K562 (cell line): ENCODE measurements at regions not wholly inside any gene's neighbourhood (a gene's known extent, or its start where the extent isn't known, plus 50 kb on each side); places are given as distances from the start of the nearest gene placed in this dataset.

ENCODE experiments used
- ATAC-seq: fragments of 200-7000 bp; cut with Tn5 transposase; 3 replicates; pipeline ENCODE4 v1.9.1; 2020; ENCODE audit warnings: moderate library complexity
- BruUV-seq: library from RNA; stranded (reverse); fragments of 400-500 nt; replicated peaks from 2 replicates; lab custom pipeline; 2021; lab: Mats Ljungman, UMichigan
- CTCF ChIA-PET: fragments of 300-600 bp; formaldehyde crosslinking; extraction: SDS; loops from one replicate; lab custom pipeline; 2021; ENCODE audit warnings: low intra/inter-chr PET ratio; lab: Yijun Ruan, JAX
- POLR2A ChIA-PET: fragments of 300-600, 350-650 bp; sonication (Branson Sonifier 250); formaldehyde crosslinking; extraction: SDS; loops from one replicate; lab custom pipeline; 2021; ENCODE audit warnings: antibody characterized with exemption, inconsistent platforms; lab: Yijun Ruan, JAX
- DNase-seq, 4 experiments: peaks; one replicate each; pipeline versions ENCODE4 v3.0.0 to v3.0.0-alpha.2; 2011 to 2018; ENCODE audit warnings: low spot score in 3 of 4, mixed read lengths in 3 of 4; ENCODE audit errors: extremely low read depth in 1 of 4
- FAIRE-seq: peaks from 2 replicates; lab custom pipeline; 2011; peaks lifted over from hg19 to GRCh38; lab: Jason Lieb, UNC
- H2AFZ ChIP-seq: 2 replicates; pipeline ENCODE4 v1.6.0; 2011; ENCODE audit warnings: low read depth, low read length, control low read depth, inconsistent platforms
- H3K27ac ChIP-seq: fragments of 200-600 bp; 3 replicates; pipeline ENCODE4 v1.8.0; 2011; ENCODE audit warnings: low read depth, mild to moderate bottlenecking, control low read depth, inconsistent platforms, low read length, moderate library complexity, mixed read lengths; ENCODE audit errors: extremely low read depth
- H3K27me3 ChIP-seq, 2 experiments: fragments of 300-600 bp in 1 of 2; 2 replicates in 1 of 2; 3 replicates in 1 of 2; pipeline versions ENCODE4 v1.6.0 to v1.8.0; 2011; ENCODE audit warnings: inconsistent platforms in 2 of 2, low read length in 2 of 2, mild to moderate bottlenecking in 1 of 2, mixed read lengths in 1 of 2, moderate library complexity in 1 of 2; ENCODE audit not compliant: control insufficient read depth in 2 of 2, insufficient read depth in 2 of 2
- H3K36me3 ChIP-seq: fragments of 300-600 bp; 3 replicates; pipeline ENCODE4 v1.8.0; 2011; ENCODE audit warnings: mild to moderate bottlenecking, low read length, inconsistent platforms; ENCODE audit not compliant: control insufficient read depth, insufficient read depth
- H3K4me1 ChIP-seq, 2 experiments: fragments of 200-600 bp in 1 of 2; replicated peaks in 1 of 2; 2 replicates in 1 of 2; 3 replicates in 1 of 2; pipeline versions ENCODE4 v1.5.1 to v1.8.0; 2011; ENCODE audit warnings: inconsistent platforms in 2 of 2, low read length in 2 of 2, mild to moderate bottlenecking in 1 of 2, mixed read lengths in 1 of 2, moderate library complexity in 1 of 2; ENCODE audit not compliant: control insufficient read depth in 2 of 2, insufficient read depth in 2 of 2
- H3K4me2 ChIP-seq: 2 replicates; pipeline ENCODE4 v1.6.1; 2011; ENCODE audit warnings: low read length, control low read depth, inconsistent platforms, mixed read lengths; ENCODE audit not compliant: insufficient read depth
- H3K4me3 ChIP-seq: fragments of 200-600 bp; sonication (generic), shearing (Covaris generic); 2 replicates; pipeline ENCODE4 v1.5.1; 2016; ENCODE audit warnings: control low read depth, inconsistent platforms
- H3K79me2 ChIP-seq: fragments of 200-600 bp; 3 replicates; pipeline ENCODE4 v1.8.0; 2011; ENCODE audit warnings: low read length, inconsistent platforms; ENCODE audit not compliant: control insufficient read depth, insufficient read depth
- H3K9ac ChIP-seq, 2 experiments: 2 replicates each; pipeline versions ENCODE4 v1.6.0 to v1.6.1; 2011; ENCODE audit warnings: low read depth in 2 of 2, low read length in 2 of 2, control low read depth in 1 of 2, inconsistent platforms in 1 of 2, mild to moderate bottlenecking in 1 of 2, mixed read lengths in 1 of 2; ENCODE audit not compliant: insufficient read depth in 1 of 2
- H3K9me1 ChIP-seq: one replicate; pipeline ENCODE4 v1.6.0; 2011; ENCODE audit warnings: inconsistent platforms, mild to moderate bottlenecking, low read length, moderate library complexity; ENCODE audit not compliant: control insufficient read depth, insufficient read depth
- H3K9me3 ChIP-seq: replicated peaks from 2 replicates; pipeline ENCODE4 v1.5.1; 2011; ENCODE audit warnings: low read depth, low read length, inconsistent platforms; ENCODE audit not compliant: control insufficient read depth, insufficient read depth
- H4K20me1 ChIP-seq: replicated peaks from 2 replicates; pipeline ENCODE4 v1.6.1; 2011; ENCODE audit warnings: low read length, inconsistent platforms, mixed read lengths; ENCODE audit not compliant: control insufficient read depth, insufficient read depth
- ARHGAP35 ChIP-seq: fragments of 450-650 bp; IDR thresholded peaks from 2 replicates; pipeline ENCODE4 v1.6.1; 2018; ENCODE audit not compliant: partially characterized antibody
- CTCFL ChIP-seq: IDR thresholded peaks from 2 replicates; pipeline ENCODE4 v1.6.1; 2011; ENCODE audit warnings: borderline replicate concordance, low read depth, mild to moderate bottlenecking, moderate library complexity, low read length; ENCODE audit not compliant: insufficient read depth, poor library complexity, severe bottlenecking
- E2F4 ChIP-seq: sonication (generic); formaldehyde crosslinking; IDR thresholded peaks from 2 replicates; pipeline ENCODE4 v1.8.0; 2022; ENCODE audit warnings: mild to moderate bottlenecking, low read depth, missing genetic modification reagents
- EHMT2 ChIP-seq: fragments of 450-650 bp; IDR thresholded peaks from 2 replicates; pipeline ENCODE4 v1.6.1; 2018; ENCODE audit warnings: antibody characterized with exemption
- FOXA1 ChIP-seq: fragments of 450-650 bp; IDR thresholded peaks from 2 replicates; pipeline ENCODE4 v1.6.1; 2016; ENCODE audit warnings: mild to moderate bottlenecking, borderline replicate concordance
- KDM1A ChIP-seq, 2 experiments: fragments of 450-650 bp; IDR thresholded peaks; 2 replicates each; pipeline ENCODE4 v1.6.1; 2016; ENCODE audit warnings: mild to moderate bottlenecking in 2 of 2
- PBX2 ChIP-seq, 2 experiments: IDR thresholded peaks in 1 of 2; conservative IDR thresholded peaks in 1 of 2; 2 replicates each; pipeline ENCODE4 v1.6.1; 2016; ENCODE audit warnings: low read depth in 2 of 2, mild to moderate bottlenecking in 1 of 2, missing compliant biosample characterization in 1 of 2, missing genetic modification characterization in 1 of 2, moderate library complexity in 1 of 2
- RBM14 ChIP-seq: fragments of 200-400 bp; formaldehyde crosslinking; IDR thresholded peaks from 2 replicates; pipeline ENCODE4 v1.6.1; 2018; ENCODE audit warnings: low read depth, mild to moderate bottlenecking, low read length, moderate library complexity, borderline replicate concordance; ENCODE audit not compliant: insufficient read depth
- SMAD3 ChIP-seq: fragments of 450-650 bp; formaldehyde crosslinking; conservative IDR thresholded peaks from 2 replicates; pipeline ENCODE4 v1.4.0; 2020; ENCODE audit warnings: mild to moderate bottlenecking
- TARDBP ChIP-seq: fragments of 450-650 bp; IDR thresholded peaks from 2 replicates; pipeline ENCODE4 v1.6.1; 2016
- TCF15 ChIP-seq: fragments of 250-450 bp; sonication (Bioruptor Pico); IDR thresholded peaks from 2 replicates; pipeline ENCODE4 v1.8.0; 2022; ENCODE audit warnings: moderate library complexity, mild to moderate bottlenecking, inconsistent platforms
- ZNF253 ChIP-seq: fragments of 250-450 bp; sonication (Bioruptor Pico); conservative IDR thresholded peaks from 2 replicates; pipeline ENCODE4 v1.6.1; 2021; ENCODE audit warnings: mild to moderate bottlenecking
- ZNF778 ChIP-seq: fragments of 450-650 bp; formaldehyde crosslinking; IDR thresholded peaks from 2 replicates; pipeline ENCODE4 v1.4.0; 2020; ENCODE audit warnings: mild to moderate bottlenecking, moderate library complexity
- ZSCAN29 ChIP-seq: fragments of 450-650 bp; IDR thresholded peaks from 2 replicates; pipeline ENCODE4 v1.6.1; 2017
- WGBS: fragments of 100-300 bp; shearing (Covaris generic); methylation state at CpG from one replicate; pipeline ENCODE4 v1.1.6; 2016; ENCODE audit warnings: low coverage, mixed read lengths; ENCODE audit not compliant: insufficient coverage; ENCODE audit errors: missing lambda C conversion rate; 5-methylcytosine and 5-hydroxymethylcytosine counted together
- in situ Hi-C: fragments of 300-500 bp; cut with MboI; formaldehyde crosslinking; loops from 4 replicates; pipeline ENCODE4 v1.15.0; 2018; ENCODE audit warnings: inconsistent platforms, mixed read lengths
- intact Hi-C: fragments of 100-400 bp; cut with micrococcal nuclease; formaldehyde crosslinking; loops from 2 replicates; pipeline ENCODE4 v1.14.2; 2022
- TF ChIP-seq, protein P1 (sequence below), 2 experiments: IDR thresholded peaks; 2 replicates each; pipeline ENCODE4 v1.6.1; 2012; ENCODE audit warnings: improper control_type of control experiment in 2 of 2, low read depth in 2 of 2, low read length in 2 of 2, borderline replicate concordance in 1 of 2

GRCh38 chr10:8463853-8464252, 409.4 kb downstream of the GATA3 start:
- H3K9me3 ChIP-seq, result no peaks in the 10 kb centered on the region
- H3K9ac ChIP-seq, result no peak overlapping the region
- ChIA-PET CTCF (no interaction called here), POLR2A (interaction anchor here (0.7 kb wide), 1 partner anchor 25 kb away, joined by 3 read pairs; no protein-coding TSS in a partner anchor)
- no peaks in the 10 kb centered on the region for H3K27me3 ChIP-seq
- no TSS peak for BruUV-seq
- no peaks in the 10 kb centered on the region for H3K79me2 ChIP-seq
- no peak overlapping the region for H3K4me2 ChIP-seq
- H3K36me3 ChIP-seq, result no peaks in the 10 kb centered on the region
- H4K20me1 ChIP-seq, result no peaks in the 10 kb centered on the region
- H2AFZ ChIP-seq, result no peak overlapping the region
- ATAC-seq (no peak), DNase-seq (no peak), FAIRE-seq (no peak)
- 0% methylated on average over 4 of the region's 4 CpGs for WGBS
- H3K4me3 ChIP-seq, result no peak overlapping the region
- in situ Hi-C loops, result no loop called here
- intact Hi-C loops, result no loop called here
- H3K9me1 ChIP-seq, result no peaks in the 10 kb centered on the region
- H3K27ac ChIP-seq, result no peak overlapping the region
- H3K4me1 ChIP-seq, result no peaks in the 10 kb centered on the region
- TF ChIP-seq CTCFL, result no peak
- TF ChIP-seq, protein P1, sequence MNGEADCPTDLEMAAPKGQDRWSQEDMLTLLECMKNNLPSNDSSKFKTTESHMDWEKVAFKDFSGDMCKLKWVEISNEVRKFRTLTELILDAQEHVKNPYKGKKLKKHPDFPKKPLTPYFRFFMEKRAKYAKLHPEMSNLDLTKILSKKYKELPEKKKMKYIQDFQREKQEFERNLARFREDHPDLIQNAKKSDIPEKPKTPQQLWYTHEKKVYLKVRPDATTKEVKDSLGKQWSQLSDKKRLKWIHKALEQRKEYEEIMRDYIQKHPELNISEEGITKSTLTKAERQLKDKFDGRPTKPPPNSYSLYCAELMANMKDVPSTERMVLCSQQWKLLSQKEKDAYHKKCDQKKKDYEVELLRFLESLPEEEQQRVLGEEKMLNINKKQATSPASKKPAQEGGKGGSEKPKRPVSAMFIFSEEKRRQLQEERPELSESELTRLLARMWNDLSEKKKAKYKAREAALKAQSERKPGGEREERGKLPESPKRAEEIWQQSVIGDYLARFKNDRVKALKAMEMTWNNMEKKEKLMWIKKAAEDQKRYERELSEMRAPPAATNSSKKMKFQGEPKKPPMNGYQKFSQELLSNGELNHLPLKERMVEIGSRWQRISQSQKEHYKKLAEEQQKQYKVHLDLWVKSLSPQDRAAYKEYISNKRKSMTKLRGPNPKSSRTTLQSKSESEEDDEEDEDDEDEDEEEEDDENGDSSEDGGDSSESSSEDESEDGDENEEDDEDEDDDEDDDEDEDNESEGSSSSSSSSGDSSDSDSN (IDR thresholded peaks at IDR 0.05; ENCODE audit: borderline replicate concordance in 1 of 2, low read depth in 2 of 2, low read length in 2 of 2), result no peak
- no peak for TF ChIP-seq KDM1A (IDR thresholded peaks at IDR 0.05)
- no peak for TF ChIP-seq ZSCAN29
- no peak for TF ChIP-seq RBM14
- no peak for TF ChIP-seq TARDBP
- no peak for TF ChIP-seq FOXA1
- TF ChIP-seq TCF15 (CRISPR knock-in tag), result no peak
- TF ChIP-seq EHMT2, result no peak
- TF ChIP-seq ZNF778, result no peak
- TF ChIP-seq SMAD3 (CRISPR knock-in tag), result no peak
- TF ChIP-seq E2F4, result no peak
- no peak for TF ChIP-seq PBX2 (CRISPR knock-in tag; IDR thresholded peaks at IDR 0.05; ENCODE audit: low read depth)
- no peak for TF ChIP-seq PBX2 (tag; conservative IDR thresholded peaks at IDR 0.05; ENCODE audit: low read depth)
- no peak for TF ChIP-seq ZNF253
- no peak for TF ChIP-seq ARHGAP35
